CD4-positive, alpha-beta T cell (primary cell): ENCODE measurements at regions not wholly inside any gene's neighbourhood (a gene's known extent, or its start where the extent isn't known, plus 50 kb on each side); places are given as distances from the start of the nearest gene placed in this dataset.

Experiments used
- ATAC-seq: fragments of 200-7000 bp; cut with Tn5 transposase; one replicate; pipeline ENCODE4 v1.10.0; 2022; ENCODE audit warnings: mild to moderate bottlenecking; ENCODE audit not compliant: poor library complexity
- CTCF ChIA-PET: fragments of 350-600 bp; sonication (Branson Sonifier 250); formaldehyde crosslinking; loops from one replicate; lab custom pipeline; 2021; ENCODE audit warnings: antibody characterized with exemption, inconsistent platforms; lab: Charles Lee
- POLR2A ChIA-PET: fragments of 350-600 bp; sonication (Branson Sonifier 250); formaldehyde crosslinking; loops from one replicate; lab custom pipeline; 2021; ENCODE audit warnings: antibody characterized with exemption, inconsistent platforms; lab: Charles Lee
- DNase-seq, 14 experiments: peaks; one replicate each; pipeline ENCODE4 v3.0.0-alpha.2; 2013 to 2020; ENCODE audit warnings: mixed read lengths in 2 of 14
- H3K27ac ChIP-seq, 2 donors: one replicate each; pipeline versions ENCODE4 v1.5.1 to v1.7.0; 2013; ENCODE audit warnings: low read length in 2 of 2, low read depth in 1 of 2, mild to moderate bottlenecking in 1 of 2
- H3K27me3 ChIP-seq, 2 experiments: 1 replicate in 1 of 2; 2 replicates in 1 of 2; pipeline versions ENCODE4 v1.6.1 to v1.7.0; 2013; ENCODE audit warnings: low read length in 2 of 2, control low read depth in 1 of 2, mild to moderate bottlenecking in 1 of 2, moderate library complexity in 1 of 2; ENCODE audit not compliant: insufficient read depth in 2 of 2, control insufficient read depth in 1 of 2
- H3K36me3 ChIP-seq: one replicate; pipeline ENCODE4 v1.6.1; 2013; ENCODE audit warnings: low read length, control low read depth; ENCODE audit not compliant: insufficient read depth
- H3K4me1 ChIP-seq: one replicate; pipeline ENCODE4 v1.6.1; 2013; ENCODE audit warnings: low read length, control low read depth; ENCODE audit not compliant: insufficient read depth
- H3K4me3 ChIP-seq: one replicate; pipeline ENCODE4 v1.5.1; 2013; ENCODE audit warnings: mild to moderate bottlenecking, low read length, moderate library complexity
- H3K9me3 ChIP-seq, 2 experiments: 1 replicate in 1 of 2; 2 replicates in 1 of 2; pipeline versions ENCODE4 v1.6.1 to v1.7.0; 2013; ENCODE audit warnings: low read length in 2 of 2, mild to moderate bottlenecking in 2 of 2, control low read depth in 1 of 2, moderate library complexity in 1 of 2; ENCODE audit not compliant: control insufficient read depth in 1 of 2, insufficient read depth in 1 of 2
- H3K27ac Mint-ChIP-seq: one replicate; pipeline ENCODE4 v1.8.0; 2020; ENCODE audit warnings: mixed read lengths
- H3K27me3 Mint-ChIP-seq: one replicate; pipeline ENCODE4 v1.8.0; 2021; ENCODE audit warnings: mixed read lengths
- H3K36me3 Mint-ChIP-seq: one replicate; pipeline ENCODE4 v1.8.0; 2021; ENCODE audit warnings: low read depth, mixed read lengths
- H3K4me1 Mint-ChIP-seq: one replicate; pipeline ENCODE4 v1.8.0; 2021; ENCODE audit warnings: low read depth, mixed read lengths
- H3K4me3 Mint-ChIP-seq: one replicate; pipeline ENCODE4 v1.8.0; 2020; ENCODE audit warnings: mild to moderate bottlenecking, mixed read lengths
- H3K9me3 Mint-ChIP-seq: one replicate; pipeline ENCODE4 v1.8.0; 2020; ENCODE audit warnings: mixed read lengths
- intact Hi-C, 2 experiments: fragments of 100-400 bp; cut with DNase I in 1 of 2; cut with micrococcal nuclease in 1 of 2; formaldehyde crosslinking; loops; one replicate each; pipeline versions ENCODE4 v1.15.1 to v1.9.0; 2023 to 2025; cut with DNase I, micrococcal nuclease
- TF ChIP-seq, protein P1 (sequence below): fragments of 200-600 bp; IDR thresholded peaks from one replicate; pipeline ENCODE4 v1.8.0; 2022; ENCODE audit warnings: antibody characterized with exemption, mild to moderate bottlenecking

DNA sequence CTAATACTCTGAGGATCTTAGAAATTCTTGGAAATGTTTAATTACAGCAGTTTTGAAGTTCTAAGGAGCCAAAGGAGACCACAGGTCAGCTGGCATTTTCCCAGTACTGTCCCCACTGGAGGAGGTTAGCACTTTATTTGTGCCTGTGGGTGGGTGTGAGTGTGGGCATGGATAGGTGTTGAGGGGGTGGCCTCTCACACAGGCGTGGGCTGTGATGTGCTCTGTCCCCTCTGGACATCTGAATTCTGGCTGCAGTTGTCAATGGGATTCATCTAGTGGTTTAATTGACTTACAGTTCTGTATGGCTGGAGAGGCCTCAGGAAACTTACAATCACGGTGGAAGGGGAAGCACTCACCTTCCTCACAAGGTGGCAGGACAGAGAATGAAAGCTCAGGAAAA lies 135.4 kb upstream of the NAMPT start:
- Histone ChIP-seq H3K27ac (no peak overlapping the region), H3K9me3 (peaks cover 0 to 18% of the 10 kb centered on the region in 2 experiments), H3K36me3 (no peaks in the 10 kb centered on the region), H3K27me3 (no peaks in the 10 kb centered on the region), H3K4me1 (peaks cover 4% of the 10 kb centered on the region), H3K4me3 (no peak overlapping the region)
- ATAC-seq (no peak), DNase-seq (no peak)
- peaks cover 18% of the 10 kb centered on the region for H3K27me3 Mint-ChIP-seq
- ChIA-PET POLR2A (no interaction called here), CTCF (no interaction called here)
- no peak overlapping the region for H3K4me3 Mint-ChIP-seq
- peaks cover 9% of the 10 kb centered on the region for H3K4me1 Mint-ChIP-seq
- TF ChIP-seq, protein P1, sequence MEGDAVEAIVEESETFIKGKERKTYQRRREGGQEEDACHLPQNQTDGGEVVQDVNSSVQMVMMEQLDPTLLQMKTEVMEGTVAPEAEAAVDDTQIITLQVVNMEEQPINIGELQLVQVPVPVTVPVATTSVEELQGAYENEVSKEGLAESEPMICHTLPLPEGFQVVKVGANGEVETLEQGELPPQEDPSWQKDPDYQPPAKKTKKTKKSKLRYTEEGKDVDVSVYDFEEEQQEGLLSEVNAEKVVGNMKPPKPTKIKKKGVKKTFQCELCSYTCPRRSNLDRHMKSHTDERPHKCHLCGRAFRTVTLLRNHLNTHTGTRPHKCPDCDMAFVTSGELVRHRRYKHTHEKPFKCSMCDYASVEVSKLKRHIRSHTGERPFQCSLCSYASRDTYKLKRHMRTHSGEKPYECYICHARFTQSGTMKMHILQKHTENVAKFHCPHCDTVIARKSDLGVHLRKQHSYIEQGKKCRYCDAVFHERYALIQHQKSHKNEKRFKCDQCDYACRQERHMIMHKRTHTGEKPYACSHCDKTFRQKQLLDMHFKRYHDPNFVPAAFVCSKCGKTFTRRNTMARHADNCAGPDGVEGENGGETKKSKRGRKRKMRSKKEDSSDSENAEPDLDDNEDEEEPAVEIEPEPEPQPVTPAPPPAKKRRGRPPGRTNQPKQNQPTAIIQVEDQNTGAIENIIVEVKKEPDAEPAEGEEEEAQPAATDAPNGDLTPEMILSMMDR = no peak
- no peak overlapping the region for H3K27ac Mint-ChIP-seq
- intact Hi-C loops = no loop called here
- H3K36me3 Mint-ChIP-seq = no peaks in the 10 kb centered on the region
- peaks cover 6% of the 10 kb centered on the region for H3K9me3 Mint-ChIP-seq

DNA sequence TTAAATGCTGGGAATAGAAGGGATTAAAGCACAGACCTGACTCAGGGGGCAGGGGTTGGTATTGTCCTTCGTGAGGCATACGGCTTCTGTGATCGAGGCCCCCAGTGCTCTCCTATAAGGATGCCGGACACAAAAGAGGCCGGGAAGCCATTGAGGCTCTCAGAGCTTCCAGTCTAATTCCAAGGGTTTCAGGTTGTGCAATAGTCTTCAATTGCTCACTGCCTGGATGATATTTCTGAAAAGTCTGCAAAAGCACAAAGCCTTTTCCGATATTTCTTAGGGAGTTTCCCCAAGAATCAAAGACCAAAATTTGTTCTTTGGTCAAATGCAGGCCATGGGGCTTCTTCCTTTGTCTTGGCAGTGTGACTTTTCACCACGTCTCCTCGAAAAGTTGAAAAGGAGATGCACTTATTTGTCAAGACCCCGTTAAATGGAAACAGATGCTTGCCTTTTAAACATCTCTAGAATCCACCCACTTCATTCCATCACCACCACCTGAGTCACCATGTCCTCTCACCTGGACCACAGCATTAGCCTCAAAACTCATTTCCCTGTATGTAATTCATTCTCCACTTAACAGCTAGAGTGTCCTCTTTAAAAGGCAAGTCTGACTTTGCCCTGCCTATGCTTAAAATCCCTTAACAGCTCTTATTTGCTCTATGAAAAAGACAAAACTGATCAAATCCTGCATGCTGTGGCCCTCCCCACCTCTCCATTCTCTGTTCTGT lies 134.8 kb upstream of the NAMPT start:
- Histone ChIP-seq H3K4me1 (no peaks in the 10 kb centered on the region), H3K4me3 (no peak overlapping the region), H3K27me3 (no peaks in the 10 kb centered on the region), H3K27ac (no peak overlapping the region), H3K9me3 (peaks cover 0 to 18% of the 10 kb centered on the region in 2 experiments), H3K36me3 (no peaks in the 10 kb centered on the region)
- Mint-ChIP-seq H3K36me3 (no peaks in the 10 kb centered on the region), H3K4me1 (peaks cover 3% of the 10 kb centered on the region), H3K9me3 (peaks cover 6% of the 10 kb centered on the region), H3K4me3 (no peak overlapping the region), H3K27ac (no peak overlapping the region), H3K27me3 (peaks cover 18% of the 10 kb centered on the region)
- no peak for ATAC-seq
- POLR2A ChIA-PET = no interaction called here
- CTCF ChIA-PET = no interaction called here
- no peak for DNase-seq
- TF ChIP-seq, protein P1 = no peak
- intact Hi-C loops = no loop called here

DNA sequence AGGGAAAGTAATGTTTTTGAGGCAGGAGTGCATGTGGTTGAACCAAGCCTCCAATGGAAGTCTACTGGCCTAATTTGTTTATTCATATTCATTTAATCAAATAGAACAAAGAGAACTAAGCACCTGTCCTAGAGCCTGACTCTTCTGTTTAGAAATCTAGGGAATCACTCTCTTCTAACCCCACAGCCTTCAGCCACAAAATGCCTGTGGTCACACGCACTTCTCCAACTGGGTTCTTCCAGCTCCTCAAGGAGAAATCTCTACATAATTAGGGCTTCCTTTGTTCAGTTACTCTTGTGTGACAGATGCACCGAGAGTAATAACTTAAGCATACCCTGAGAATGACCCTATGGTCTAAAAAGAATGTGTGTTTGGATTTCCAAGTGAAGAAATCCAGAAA lies 133.7 kb upstream of the NAMPT start:
- TF ChIP-seq, protein P1 = no peak
- Mint-ChIP-seq H3K9me3 (peaks cover 6% of the 10 kb centered on the region), H3K36me3 (no peaks in the 10 kb centered on the region), H3K4me1 (no peaks in the 10 kb centered on the region), H3K27ac (no peak overlapping the region), H3K4me3 (no peak overlapping the region), H3K27me3 (peaks cover 18% of the 10 kb centered on the region)
- H3K36me3 ChIP-seq = no peaks in the 10 kb centered on the region
- ATAC-seq = no peak
- peaks cover 0 to 18% of the 10 kb centered on the region in 2 experiments for H3K9me3 ChIP-seq
- H3K4me1 ChIP-seq = no peaks in the 10 kb centered on the region
- no peak for DNase-seq
- no peak overlapping the region for H3K4me3 ChIP-seq
- ChIA-PET POLR2A (no interaction called here), CTCF (no interaction called here)
- H3K27me3 ChIP-seq = no peaks in the 10 kb centered on the region
- H3K27ac ChIP-seq = no peak overlapping the region
- intact Hi-C loops = no loop called here
